ENCODE measurements at regions not wholly inside any gene's neighbourhood (a gene's known extent, or its start where the extent isn't known, plus 50 kb on each side); places are given as distances from the start of the nearest gene placed in this dataset.

GRCh38 chr2:163505281-163505680 lies 230.5 kb downstream of the FIGN start:
- Histone ChIP-seq H3F3A (ENCODE audit: low read length, unreplicated experiment) (no peaks in the 10 kb centered on the region), H3K36me3 (ENCODE audit: low read depth, low read length) (no peaks in the 10 kb centered on the region), H3K4me2 (ENCODE audit: low read length) (no peak overlapping the region), H3K9ac (ENCODE audit: low read length) (no peak overlapping the region), H3K9me3 (ENCODE audit: low read length) (no peaks in the 10 kb centered on the region), H3K4me3 (ENCODE audit: low read length) (no peak overlapping the region), H3K27ac (ENCODE audit: low read length) (no peak overlapping the region), H2AFZ (ENCODE audit: low read length) (no peak overlapping the region), H4K20me1 (ENCODE audit: low read length) (no peaks in the 10 kb centered on the region), H3K27me3 (ENCODE audit: low read length) (no peaks in the 10 kb centered on the region), H3K79me2 (ENCODE audit: low read length) (no peaks in the 10 kb centered on the region), H3K4me1 (ENCODE audit: insufficient read depth, low read length) (no peaks in the 10 kb centered on the region), H3K9me2 (replicated peaks; ENCODE audit: low read length) (no peaks in the 10 kb centered on the region)
- BruUV-seq (replicated peaks) = no TSS peak
- DNase-seq (no peak), ATAC-seq (no peak)
- ChIA-PET CTCF (no interaction called here), POLR2A (ENCODE audit: unreplicated experiment) (no interaction called here)
- intact Hi-C loops (cut with micrococcal nuclease) = no loop called here
- TF ChIP-seq, protein P1, sequence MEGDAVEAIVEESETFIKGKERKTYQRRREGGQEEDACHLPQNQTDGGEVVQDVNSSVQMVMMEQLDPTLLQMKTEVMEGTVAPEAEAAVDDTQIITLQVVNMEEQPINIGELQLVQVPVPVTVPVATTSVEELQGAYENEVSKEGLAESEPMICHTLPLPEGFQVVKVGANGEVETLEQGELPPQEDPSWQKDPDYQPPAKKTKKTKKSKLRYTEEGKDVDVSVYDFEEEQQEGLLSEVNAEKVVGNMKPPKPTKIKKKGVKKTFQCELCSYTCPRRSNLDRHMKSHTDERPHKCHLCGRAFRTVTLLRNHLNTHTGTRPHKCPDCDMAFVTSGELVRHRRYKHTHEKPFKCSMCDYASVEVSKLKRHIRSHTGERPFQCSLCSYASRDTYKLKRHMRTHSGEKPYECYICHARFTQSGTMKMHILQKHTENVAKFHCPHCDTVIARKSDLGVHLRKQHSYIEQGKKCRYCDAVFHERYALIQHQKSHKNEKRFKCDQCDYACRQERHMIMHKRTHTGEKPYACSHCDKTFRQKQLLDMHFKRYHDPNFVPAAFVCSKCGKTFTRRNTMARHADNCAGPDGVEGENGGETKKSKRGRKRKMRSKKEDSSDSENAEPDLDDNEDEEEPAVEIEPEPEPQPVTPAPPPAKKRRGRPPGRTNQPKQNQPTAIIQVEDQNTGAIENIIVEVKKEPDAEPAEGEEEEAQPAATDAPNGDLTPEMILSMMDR (conservative IDR thresholded peaks at IDR 0.05; ENCODE audit: low read depth, low read length) = no peak
- TF ChIP-seq EZH2phosphoT487 (IDR thresholded peaks at IDR 0.05; ENCODE audit: borderline replicate concordance, low read length) (no peak), EZH2 (IDR thresholded peaks at IDR 0.05; ENCODE audit: low read length, unreplicated experiment) (no peak)

DNA sequence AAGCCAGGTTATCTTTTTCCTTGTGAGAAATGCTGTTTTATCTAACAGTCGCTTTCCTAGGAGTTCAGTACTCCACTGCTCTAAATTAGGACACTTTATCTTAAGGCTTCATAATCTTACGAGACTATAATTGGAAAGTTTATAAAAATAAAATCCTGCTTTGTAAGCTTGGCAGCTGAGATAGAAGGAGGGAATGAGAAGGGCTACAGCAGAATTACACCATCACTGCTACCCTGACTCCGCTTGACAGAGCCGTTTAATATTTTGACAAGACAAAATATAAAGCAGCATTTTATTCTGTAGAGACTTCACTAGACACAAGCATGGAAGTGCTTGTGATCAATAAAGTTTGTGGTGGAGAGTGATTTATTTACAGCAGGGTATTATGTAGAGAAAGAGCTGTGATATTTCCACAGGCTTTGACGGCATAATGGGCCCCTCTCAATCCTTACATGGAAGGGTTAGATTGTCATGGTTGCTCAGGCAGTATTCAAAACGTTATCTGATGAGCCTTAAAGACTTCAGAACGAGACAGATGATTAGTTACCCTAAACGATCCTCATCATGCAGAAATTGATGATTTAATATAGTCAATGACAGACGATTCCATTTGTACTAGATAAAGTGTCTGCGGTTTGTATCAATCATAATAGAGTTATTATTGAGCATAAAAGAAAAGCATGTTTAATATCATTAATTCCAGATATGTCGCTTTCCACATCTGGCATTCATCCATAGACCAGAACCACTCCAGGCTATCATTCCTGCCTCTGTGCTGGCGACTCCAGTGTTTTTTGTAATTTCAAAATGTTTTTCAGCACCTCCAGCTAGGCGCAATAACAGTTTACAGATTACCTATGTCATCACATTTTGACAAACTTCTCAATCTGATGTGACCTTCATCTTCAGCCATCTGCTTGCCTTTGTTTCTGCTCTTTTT lies 242.2 kb downstream of the FIGN start:
- no peaks in the 10 kb centered on the region for H3K79me2 ChIP-seq (ENCODE audit: low read length)
- no peaks in the 10 kb centered on the region for H3K9me2 ChIP-seq (replicated peaks; ENCODE audit: low read length)
- ATAC-seq = no peak
- no peaks in the 10 kb centered on the region for H3K9me3 ChIP-seq (ENCODE audit: low read length)
- H3K27me3 ChIP-seq (ENCODE audit: low read length) = peaks cover 60% of the 10 kb centered on the region
- no peaks in the 10 kb centered on the region for H3K4me1 ChIP-seq (ENCODE audit: insufficient read depth, low read length)
- no peaks in the 10 kb centered on the region for H4K20me1 ChIP-seq (ENCODE audit: low read length)
- no peak overlapping the region for H3K9ac ChIP-seq (ENCODE audit: low read length)
- no peak overlapping the region for H3K27ac ChIP-seq (ENCODE audit: low read length)
- H3K4me2 ChIP-seq (ENCODE audit: low read length) = no peak overlapping the region
- no peak overlapping the region for H2AFZ ChIP-seq (ENCODE audit: low read length)
- no peak for DNase-seq
- ChIA-PET CTCF (no interaction called here), POLR2A (ENCODE audit: unreplicated experiment) (no interaction called here)
- H3K4me3 ChIP-seq (ENCODE audit: low read length) = no peak overlapping the region
- BruUV-seq (replicated peaks) = no TSS peak
- H3F3A ChIP-seq (ENCODE audit: low read length, unreplicated experiment) = no peaks in the 10 kb centered on the region
- no peaks in the 10 kb centered on the region for H3K36me3 ChIP-seq (ENCODE audit: low read depth, low read length)
- intact Hi-C loops (cut with micrococcal nuclease) = no loop called here
- no peak for TF ChIP-seq EZH2 (IDR thresholded peaks at IDR 0.05; ENCODE audit: low read length, unreplicated experiment)
- TF ChIP-seq, protein P1 (conservative IDR thresholded peaks at IDR 0.05; ENCODE audit: low read depth, low read length) = no peak
- no peak for TF ChIP-seq EZH2phosphoT487 (IDR thresholded peaks at IDR 0.05; ENCODE audit: borderline replicate concordance, low read length)

DNA sequence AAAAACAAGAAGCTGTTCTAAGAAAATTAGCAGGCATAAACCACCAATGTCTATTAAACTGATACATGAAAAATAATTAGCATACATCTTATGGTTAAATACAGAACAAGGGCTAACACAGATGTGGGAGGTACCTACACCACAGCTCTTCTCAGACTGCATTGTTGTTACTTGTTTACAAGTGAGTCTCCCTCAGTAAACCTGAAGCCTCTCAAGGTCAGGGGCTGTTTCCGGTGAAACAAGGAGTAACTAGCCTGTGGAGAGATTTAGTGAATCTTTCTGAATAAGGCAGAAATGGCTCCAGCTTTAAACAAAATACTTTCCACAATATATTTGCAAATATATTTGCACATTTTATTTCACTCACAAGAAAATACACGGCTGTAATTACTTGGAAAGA lies 244.0 kb downstream of the FIGN start:
- Histone ChIP-seq H3K9ac (ENCODE audit: low read length) (no peak overlapping the region), H3K9me2 (replicated peaks; ENCODE audit: low read length) (no peaks in the 10 kb centered on the region), H3K27ac (ENCODE audit: low read length) (no peak overlapping the region), H4K20me1 (ENCODE audit: low read length) (no peaks in the 10 kb centered on the region), H2AFZ (ENCODE audit: low read length) (no peak overlapping the region), H3K4me2 (ENCODE audit: low read length) (no peak overlapping the region), H3F3A (ENCODE audit: low read length, unreplicated experiment) (no peaks in the 10 kb centered on the region), H3K27me3 (ENCODE audit: low read length) (peaks cover 62% of the 10 kb centered on the region), H3K4me1 (ENCODE audit: insufficient read depth, low read length) (no peaks in the 10 kb centered on the region), H3K9me3 (ENCODE audit: low read length) (no peaks in the 10 kb centered on the region), H3K36me3 (ENCODE audit: low read depth, low read length) (no peaks in the 10 kb centered on the region), H3K79me2 (ENCODE audit: low read length) (no peaks in the 10 kb centered on the region), H3K4me3 (ENCODE audit: low read length) (no peak overlapping the region)
- ChIA-PET CTCF (no interaction called here), POLR2A (ENCODE audit: unreplicated experiment) (no interaction called here)
- BruUV-seq (replicated peaks) = no TSS peak
- no peak for DNase-seq
- ATAC-seq = no peak
- TF ChIP-seq EZH2 (IDR thresholded peaks at IDR 0.05; ENCODE audit: low read length, unreplicated experiment) (no peak), EZH2phosphoT487 (IDR thresholded peaks at IDR 0.05; ENCODE audit: borderline replicate concordance, low read length) (no peak)
- TF ChIP-seq, protein P1 (conservative IDR thresholded peaks at IDR 0.05; ENCODE audit: low read depth, low read length) = no peak
- intact Hi-C loops (cut with micrococcal nuclease) = no loop called here

All from PC-3 (cell line).